ENCODE measurements at regions not wholly inside any gene's neighbourhood (a gene's known extent, or its start where the extent isn't known, plus 50 kb on each side); places are given as distances from the start of the nearest gene placed in this dataset.

GRCh38 chr6:14540276-14540675 is 422.7 kb downstream of the CD83 start:
- Histone ChIP-seq H4K20me1 (ENCODE audit: control insufficient read depth, insufficient read depth, low read depth, low read length) (no peaks in the 10 kb centered on the region), H3K9me2 (replicated peaks; ENCODE audit: control insufficient read depth, low read length) (no peaks in the 10 kb centered on the region), H3K4me1 (ENCODE audit: control insufficient read depth, low read length) (no peaks in the 10 kb centered on the region), H3K4me2 (ENCODE audit: low read length) (no peak overlapping the region), H3F3A (ENCODE audit: control insufficient read depth, insufficient read depth) (no peaks in the 10 kb centered on the region), H3K36me3 (ENCODE audit: control insufficient read depth, low read length) (no peaks in the 10 kb centered on the region), H3K27ac (ENCODE audit: low read depth, low read length) (no peak overlapping the region), H3K79me2 (ENCODE audit: control insufficient read depth, low read length) (no peaks in the 10 kb centered on the region), H3K9me3 (ENCODE audit: control insufficient read depth, insufficient read depth, low read length) (no peaks in the 10 kb centered on the region; the same call in 1 of the 2 replicates), H3K27me3 (ENCODE audit: control insufficient read depth, low read length) (peaks cover 3% of the 10 kb centered on the region; the same call in 1 of the 2 replicates), H3K4me3 (ENCODE audit: low read length) (no peak overlapping the region)
- TF ChIP-seq, protein P1, sequence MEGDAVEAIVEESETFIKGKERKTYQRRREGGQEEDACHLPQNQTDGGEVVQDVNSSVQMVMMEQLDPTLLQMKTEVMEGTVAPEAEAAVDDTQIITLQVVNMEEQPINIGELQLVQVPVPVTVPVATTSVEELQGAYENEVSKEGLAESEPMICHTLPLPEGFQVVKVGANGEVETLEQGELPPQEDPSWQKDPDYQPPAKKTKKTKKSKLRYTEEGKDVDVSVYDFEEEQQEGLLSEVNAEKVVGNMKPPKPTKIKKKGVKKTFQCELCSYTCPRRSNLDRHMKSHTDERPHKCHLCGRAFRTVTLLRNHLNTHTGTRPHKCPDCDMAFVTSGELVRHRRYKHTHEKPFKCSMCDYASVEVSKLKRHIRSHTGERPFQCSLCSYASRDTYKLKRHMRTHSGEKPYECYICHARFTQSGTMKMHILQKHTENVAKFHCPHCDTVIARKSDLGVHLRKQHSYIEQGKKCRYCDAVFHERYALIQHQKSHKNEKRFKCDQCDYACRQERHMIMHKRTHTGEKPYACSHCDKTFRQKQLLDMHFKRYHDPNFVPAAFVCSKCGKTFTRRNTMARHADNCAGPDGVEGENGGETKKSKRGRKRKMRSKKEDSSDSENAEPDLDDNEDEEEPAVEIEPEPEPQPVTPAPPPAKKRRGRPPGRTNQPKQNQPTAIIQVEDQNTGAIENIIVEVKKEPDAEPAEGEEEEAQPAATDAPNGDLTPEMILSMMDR (IDR thresholded peaks at IDR 0.05; ENCODE audit: low read depth, low read length, poor library complexity, severe bottlenecking): no peak
- no peak for TF ChIP-seq EZH2phosphoT487 (IDR thresholded peaks at IDR 0.05; ENCODE audit: borderline replicate concordance, low read length)

DNA sequence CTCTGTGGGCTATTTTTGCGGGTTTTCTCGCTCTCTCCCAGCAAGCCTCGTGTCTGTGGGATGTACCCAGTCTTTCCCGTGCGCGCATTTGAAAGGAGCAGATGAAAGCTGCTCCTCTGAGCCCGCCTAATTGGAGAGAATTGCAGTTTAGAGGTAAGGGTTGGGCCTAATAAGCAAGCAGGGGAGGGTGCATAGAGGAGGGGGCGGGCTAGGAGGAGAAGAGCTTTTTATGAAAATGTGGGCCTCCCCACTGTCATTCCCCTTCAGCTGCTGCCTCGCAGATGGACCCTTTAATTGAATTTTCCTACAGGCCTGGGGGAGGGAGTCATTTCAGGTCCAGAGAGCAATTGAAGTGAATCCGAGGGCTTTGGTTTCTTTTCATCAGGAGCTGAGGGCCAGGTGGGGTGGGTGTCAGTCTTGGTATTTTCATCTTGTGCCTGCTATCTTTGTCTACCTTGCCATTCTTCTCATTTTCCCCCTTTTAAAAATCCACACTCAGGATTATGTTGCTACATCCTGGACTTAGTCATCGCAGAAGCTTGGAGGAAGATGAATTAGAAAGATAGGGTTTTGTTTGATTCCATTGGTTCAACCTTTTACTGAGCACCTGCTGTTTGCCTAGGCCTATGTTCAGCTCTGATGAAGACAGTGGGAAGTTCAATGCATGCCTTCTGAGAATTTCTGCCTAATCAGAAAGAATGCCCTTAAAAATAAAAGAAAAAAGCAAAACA is 423.4 kb downstream of the CD83 start:
- H3K4me3 ChIP-seq (ENCODE audit: low read length): no peak overlapping the region
- no peaks in the 10 kb centered on the region for H4K20me1 ChIP-seq (ENCODE audit: control insufficient read depth, insufficient read depth, low read depth, low read length)
- H3K4me1 ChIP-seq (ENCODE audit: control insufficient read depth, low read length): no peaks in the 10 kb centered on the region
- no peak overlapping the region for H3K27ac ChIP-seq (ENCODE audit: low read depth, low read length)
- H3K9me2 ChIP-seq (replicated peaks; ENCODE audit: control insufficient read depth, low read length): no peaks in the 10 kb centered on the region
- no peaks in the 10 kb centered on the region for H3K79me2 ChIP-seq (ENCODE audit: control insufficient read depth, low read length)
- H3K9me3 ChIP-seq (ENCODE audit: control insufficient read depth, insufficient read depth, low read length): no peaks in the 10 kb centered on the region; the same call in 1 of the 2 replicates
- H3F3A ChIP-seq (ENCODE audit: control insufficient read depth, insufficient read depth): no peaks in the 10 kb centered on the region
- H3K4me2 ChIP-seq (ENCODE audit: low read length): no peak overlapping the region
- no peak for TF ChIP-seq EZH2phosphoT487 (IDR thresholded peaks at IDR 0.05; ENCODE audit: borderline replicate concordance, low read length)
- TF ChIP-seq, protein P1 (IDR thresholded peaks at IDR 0.05; ENCODE audit: low read depth, low read length, poor library complexity, severe bottlenecking): no peak
- H3K27me3 ChIP-seq (ENCODE audit: control insufficient read depth, low read length): peaks cover 3% of the 10 kb centered on the region; the same call in 1 of the 2 replicates
- H3K36me3 ChIP-seq (ENCODE audit: control insufficient read depth, low read length): no peaks in the 10 kb centered on the region

DNA sequence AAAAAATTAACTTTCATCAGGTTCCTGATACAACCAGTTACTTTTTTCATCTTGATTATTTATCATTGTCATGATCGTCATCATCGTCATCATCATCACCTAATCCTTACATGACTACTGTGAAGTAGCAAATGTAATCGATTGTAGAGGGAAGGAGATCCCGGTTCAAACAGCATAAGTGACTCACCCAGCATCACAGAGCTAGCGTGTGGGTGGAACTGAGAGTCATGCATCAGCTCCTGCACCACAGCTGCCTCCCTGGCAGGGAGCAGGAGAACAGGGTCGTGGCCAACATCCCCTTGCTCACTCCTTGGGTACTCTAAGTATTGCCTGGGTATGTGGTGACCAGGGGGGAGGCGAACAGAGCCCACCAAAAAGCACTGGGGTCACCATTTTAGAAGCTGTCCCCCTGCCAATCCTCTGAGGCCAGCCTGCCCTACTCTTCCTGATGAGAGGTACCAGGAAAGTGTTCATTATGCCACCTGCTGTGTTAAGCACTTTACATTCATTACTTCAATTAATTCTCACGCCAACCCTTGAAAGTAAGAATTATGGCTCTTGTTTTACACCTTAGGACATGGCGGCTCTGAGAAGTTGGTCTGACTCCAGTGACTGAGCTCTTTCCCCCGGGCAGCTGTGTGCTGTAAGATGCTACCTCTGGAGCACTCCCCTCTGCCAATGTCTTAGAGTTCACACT is 425.2 kb downstream of the CD83 start:
- Histone ChIP-seq H3K27me3 (ENCODE audit: control insufficient read depth, low read length) (peaks cover 3% of the 10 kb centered on the region; the same call in 1 of the 2 replicates), H3K4me3 (ENCODE audit: low read length) (no peak overlapping the region), H3K9me2 (replicated peaks; ENCODE audit: control insufficient read depth, low read length) (no peaks in the 10 kb centered on the region), H3K27ac (ENCODE audit: low read depth, low read length) (no peak overlapping the region), H3K79me2 (ENCODE audit: control insufficient read depth, low read length) (no peaks in the 10 kb centered on the region), H3K4me2 (ENCODE audit: low read length) (no peak overlapping the region), H3K36me3 (ENCODE audit: control insufficient read depth, low read length) (no peaks in the 10 kb centered on the region), H3K9me3 (ENCODE audit: control insufficient read depth, insufficient read depth, low read length) (no peaks in the 10 kb centered on the region; the same call in 1 of the 2 replicates), H4K20me1 (ENCODE audit: control insufficient read depth, insufficient read depth, low read depth, low read length) (no peaks in the 10 kb centered on the region), H3K4me1 (ENCODE audit: control insufficient read depth, low read length) (no peaks in the 10 kb centered on the region), H3F3A (ENCODE audit: control insufficient read depth, insufficient read depth) (no peaks in the 10 kb centered on the region)
- TF ChIP-seq, protein P1 (IDR thresholded peaks at IDR 0.05; ENCODE audit: low read depth, low read length, poor library complexity, severe bottlenecking): no peak
- TF ChIP-seq EZH2phosphoT487 (IDR thresholded peaks at IDR 0.05; ENCODE audit: borderline replicate concordance, low read length): no peak
